GM23248 (cell line): ENCODE measurements at regions not wholly inside any gene's neighbourhood (a gene's known extent, or its start where the extent isn't known, plus 50 kb on each side); places are given as distances from the start of the nearest gene placed in this dataset.

Experiments
- EZH2 ChIP-seq: fragments of 200-600 bp; sonication (generic); IDR thresholded peaks from 2 replicates; pipeline ENCODE4 v1.6.1; 2018; ENCODE audit warnings: antibody characterized with exemption, mild to moderate bottlenecking; ENCODE audit not compliant: insufficient read depth, poor library complexity, severe bottlenecking
- EZH2phosphoT487 ChIP-seq: fragments of 200-600 bp; sonication (generic); IDR thresholded peaks from 2 replicates; pipeline ENCODE4 v1.6.1; 2018; ENCODE audit warnings: antibody characterized with exemption, moderate library complexity, mild to moderate bottlenecking, low read depth; ENCODE audit not compliant: insufficient read depth

- TF ChIP-seq EZH2phosphoT487: no peak
- no peak for TF ChIP-seq EZH2
These were observed 76.5 kb upstream of the GRIN2B start for GRCh38 chr12:14057895-14058294.
